Skin epidermis (tissue), 12 donors: ENCODE measurements at regions not wholly inside any gene's neighbourhood (a gene's known extent, or its start where the extent isn't known, plus 50 kb on each side); places are given as distances from the start of the nearest gene placed in this dataset.
"Not testable (repeated sequence)": the region's sequence is repeated elsewhere in the genome, so short reads cannot be mapped to it uniquely, and the experiment has no call there.

Source experiments
- H3K27ac ChIP-seq, 21 experiments: fragments of 200-600 bp; sonication (generic) in 11 of 21; one replicate each; pipeline ENCODE4 v1.5.0; 2020; ENCODE audit warnings: mild to moderate bottlenecking in 3 of 21, inconsistent platforms in 2 of 21, moderate library complexity in 2 of 21
- H3K4me3 ChIP-seq, 7 experiments: fragments of 200-600 bp; sonication (generic) in 2 of 7; one replicate each; pipeline ENCODE4 v1.5.0; 2020; ENCODE audit warnings: inconsistent platforms in 2 of 7, mild to moderate bottlenecking in 2 of 7, moderate library complexity in 1 of 7

- no peak overlapping the region for H3K4me3 ChIP-seq
- no peak overlapping the region for H3K27ac ChIP-seq
These were observed 182.3 kb upstream of the PWP1 start for GRCh38 chr12:107503129-107503855.

- Histone ChIP-seq H3K4me3 (no peak overlapping the region), H3K27ac (no peak overlapping the region)
These were observed 181.4 kb upstream of the PWP1 start for GRCh38 chr12:107503887-107504885.

GRCh38 chr12:107509421-107509820 is 176.2 kb upstream of the PWP1 start:
- Histone ChIP-seq H3K27ac (no peak overlapping the region), H3K4me3 (no peak overlapping the region)

GRCh38 chr12:107510211-107510610 is 175.4 kb upstream of the PWP1 start:
- H3K27ac ChIP-seq: no peak overlapping the region
- H3K4me3 ChIP-seq: no peak overlapping the region

GRCh38 chr12:107511292-107511691 is 174.3 kb upstream of the PWP1 start:
- H3K4me3 ChIP-seq: no peak overlapping the region
- H3K27ac ChIP-seq: no peak overlapping the region

- H3K27ac ChIP-seq: no peak overlapping the region
- no peak overlapping the region for H3K4me3 ChIP-seq
These were observed 173.2 kb upstream of the PWP1 start for GRCh38 chr12:107512391-107512790.

- Histone ChIP-seq H3K4me3 (no peak overlapping the region), H3K27ac (no peak overlapping the region)
These were observed 172.4 kb upstream of the PWP1 start for GRCh38 chr12:107513184-107513583.

GRCh38 chr12:107513636-107514400 is 171.8 kb upstream of the PWP1 start:
- Histone ChIP-seq H3K4me3 (no peak overlapping the region), H3K27ac (peak overlapping the region in 1 of 21 experiments; percentile 19)

GRCh38 chr12:107514887-107515445 is 170.6 kb upstream of the PWP1 start:
- Histone ChIP-seq H3K27ac (peak overlapping the region in 6 of 21 experiments; percentile 4 to 51 (median 22)), H3K4me3 (no peak overlapping the region)

- H3K27ac ChIP-seq: peak overlapping the region in 6 of 21 experiments; percentile 4 to 51 (median 22)
- H3K4me3 ChIP-seq: no peak overlapping the region
These were observed 170.1 kb upstream of the PWP1 start for GRCh38 chr12:107515446-107515958.

GRCh38 chr12:107517816-107518215 is 167.8 kb upstream of the PWP1 start:
- H3K27ac ChIP-seq: not testable (repeated sequence)

GRCh38 chr12:107518868-107519267 is 166.7 kb upstream of the PWP1 start:
- Histone ChIP-seq H3K4me3 (no peak overlapping the region), H3K27ac (no peak overlapping the region)

More at GRCh38 chr12:107517816-107518215, 167.8 kb upstream of the PWP1 start:
- not testable (repeated sequence) for H3K4me3 ChIP-seq

- no peak overlapping the region for H3K27ac ChIP-seq
- H3K4me3 ChIP-seq: no peak overlapping the region
These were observed 165.4 kb upstream of the PWP1 start for GRCh38 chr12:107519906-107520859.

GRCh38 chr12:107521826-107522355 is 163.7 kb upstream of the PWP1 start:
- no peak overlapping the region for H3K4me3 ChIP-seq
- H3K27ac ChIP-seq: no peak overlapping the region

GRCh38 chr12:107522692-107523477 is 162.7 kb upstream of the PWP1 start:
- H3K4me3 ChIP-seq: no peak overlapping the region
- H3K27ac ChIP-seq: no peak overlapping the region

- Histone ChIP-seq H3K27ac (no peak overlapping the region), H3K4me3 (no peak overlapping the region)
These were observed 161.6 kb upstream of the PWP1 start for GRCh38 chr12:107523775-107524535.
